ENCODE measurements at regions not wholly inside any gene's neighbourhood (a gene's known extent, or its start where the extent isn't known, plus 50 kb on each side); places are given as distances from the start of the nearest gene placed in this dataset.

DNA sequence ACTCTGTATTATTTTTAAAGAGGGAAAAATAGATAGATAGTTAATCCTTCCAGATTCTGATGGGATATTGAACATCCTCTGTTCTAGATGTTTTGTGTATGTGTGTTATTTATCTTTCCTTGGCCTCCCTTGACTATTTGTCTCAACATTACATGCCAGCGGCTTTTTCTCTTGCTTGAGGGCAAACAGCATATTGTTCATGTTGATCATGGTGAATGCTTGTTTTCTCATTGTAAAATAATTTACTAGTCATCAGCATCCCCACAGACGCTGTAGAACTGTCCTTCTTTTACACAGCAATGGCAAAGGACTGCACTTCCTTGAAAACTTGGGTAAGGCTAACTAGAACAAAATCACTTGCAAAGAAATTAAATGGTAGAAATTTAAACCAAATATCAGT is 1376.4 kb upstream of the GOT2 start:
- TF ChIP-seq, protein P1, sequence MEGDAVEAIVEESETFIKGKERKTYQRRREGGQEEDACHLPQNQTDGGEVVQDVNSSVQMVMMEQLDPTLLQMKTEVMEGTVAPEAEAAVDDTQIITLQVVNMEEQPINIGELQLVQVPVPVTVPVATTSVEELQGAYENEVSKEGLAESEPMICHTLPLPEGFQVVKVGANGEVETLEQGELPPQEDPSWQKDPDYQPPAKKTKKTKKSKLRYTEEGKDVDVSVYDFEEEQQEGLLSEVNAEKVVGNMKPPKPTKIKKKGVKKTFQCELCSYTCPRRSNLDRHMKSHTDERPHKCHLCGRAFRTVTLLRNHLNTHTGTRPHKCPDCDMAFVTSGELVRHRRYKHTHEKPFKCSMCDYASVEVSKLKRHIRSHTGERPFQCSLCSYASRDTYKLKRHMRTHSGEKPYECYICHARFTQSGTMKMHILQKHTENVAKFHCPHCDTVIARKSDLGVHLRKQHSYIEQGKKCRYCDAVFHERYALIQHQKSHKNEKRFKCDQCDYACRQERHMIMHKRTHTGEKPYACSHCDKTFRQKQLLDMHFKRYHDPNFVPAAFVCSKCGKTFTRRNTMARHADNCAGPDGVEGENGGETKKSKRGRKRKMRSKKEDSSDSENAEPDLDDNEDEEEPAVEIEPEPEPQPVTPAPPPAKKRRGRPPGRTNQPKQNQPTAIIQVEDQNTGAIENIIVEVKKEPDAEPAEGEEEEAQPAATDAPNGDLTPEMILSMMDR (IDR thresholded peaks at IDR 0.05), result no peak
- no peak for TF ChIP-seq POLR2A (IDR thresholded peaks at IDR 0.05)
